Activated naive CD4-positive, alpha-beta T cell treated with anti-CD3 and anti-CD28 coated beads, Interleukin-2, amount 50 U/mL, for 16 hours (primary cell): ENCODE measurements at regions not wholly inside any gene's neighbourhood (a gene's known extent, or its start where the extent isn't known, plus 50 kb on each side); places are given as distances from the start of the nearest gene placed in this dataset.
"Not testable (repeated sequence)": the region's sequence is repeated elsewhere in the genome, so short reads cannot be mapped to it uniquely, and the experiment has no call there.

Experiments
- DNase-seq: peaks from one replicate; pipeline ENCODE4 v3.0.0-alpha.2; 2020

DNA sequence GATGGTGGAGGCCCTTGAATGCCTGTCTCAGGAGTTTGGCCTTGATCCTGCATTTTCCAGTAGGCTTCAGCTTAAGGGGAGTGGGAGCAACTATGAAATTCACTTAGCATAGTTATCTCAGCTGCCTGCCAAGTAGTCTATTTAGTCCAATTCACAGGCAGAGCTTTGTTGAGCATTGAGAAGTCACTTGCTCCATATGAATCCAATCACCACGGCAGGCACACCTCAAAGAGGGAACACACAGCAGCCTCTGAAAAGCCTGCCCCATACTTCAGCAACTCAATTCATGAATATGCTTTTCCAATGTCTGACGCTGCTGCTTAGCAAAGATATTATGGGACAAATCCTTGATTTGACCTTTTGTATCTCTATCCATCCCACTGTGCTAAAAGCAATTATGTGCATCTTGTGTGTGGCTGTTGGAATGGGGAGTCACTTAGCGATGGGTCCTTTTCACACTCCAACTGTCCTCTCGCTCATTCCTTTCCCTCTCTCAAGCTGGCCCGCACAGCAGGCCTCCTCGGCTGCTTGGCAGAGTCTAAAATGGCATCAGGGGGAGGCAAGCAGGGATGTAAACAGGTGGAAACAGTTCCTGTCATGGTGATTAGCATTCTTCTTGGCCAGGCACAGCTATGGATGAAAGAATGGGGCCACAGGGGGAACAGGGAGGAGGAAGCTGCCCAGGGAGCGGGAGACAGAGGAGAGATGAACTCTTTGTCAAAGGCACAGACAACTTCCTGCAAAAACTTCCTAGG, 56.0 kb upstream of the LRPPRC start:
- no peak for DNase-seq

DNA sequence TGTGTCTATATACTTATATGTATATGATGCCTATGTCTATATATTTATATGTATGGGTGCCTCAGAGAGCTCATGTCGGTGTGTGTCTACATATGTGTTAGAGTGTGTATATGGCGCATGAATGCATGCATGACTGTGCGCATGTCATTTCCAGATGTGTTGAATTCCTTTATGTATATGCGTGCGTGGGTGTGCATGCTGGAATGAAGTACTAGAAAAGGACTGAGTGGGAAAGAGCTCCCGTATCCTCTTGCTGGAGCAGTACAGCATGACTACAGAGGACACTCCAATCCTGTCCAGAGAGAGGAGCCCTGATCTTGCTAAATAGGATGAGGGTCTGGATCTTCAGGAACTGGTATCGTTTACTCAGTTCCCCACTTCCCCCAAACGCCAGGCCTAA, 56.8 kb upstream of the LRPPRC start:
- no peak for DNase-seq

DNA sequence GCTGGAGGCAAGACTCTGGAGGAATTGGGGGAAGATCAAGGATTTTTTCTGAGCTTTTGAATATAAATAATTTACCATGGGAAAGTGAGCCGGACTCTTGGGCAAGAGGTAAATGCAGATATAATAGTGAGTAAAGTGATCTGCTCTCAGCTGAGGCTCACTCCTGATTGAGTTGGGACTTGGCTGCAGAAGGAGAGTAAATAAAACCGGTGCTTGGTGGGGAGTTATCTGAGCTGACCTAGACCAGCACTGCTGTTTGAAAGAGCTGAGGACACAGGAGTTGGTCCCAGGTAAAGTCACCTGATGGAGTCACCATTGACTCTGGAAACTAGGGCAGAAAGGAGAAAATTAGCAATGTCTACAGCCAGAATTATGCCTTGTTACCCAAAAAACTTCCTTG, 57.3 kb upstream of the LRPPRC start:
- DNase-seq: no peak

DNA sequence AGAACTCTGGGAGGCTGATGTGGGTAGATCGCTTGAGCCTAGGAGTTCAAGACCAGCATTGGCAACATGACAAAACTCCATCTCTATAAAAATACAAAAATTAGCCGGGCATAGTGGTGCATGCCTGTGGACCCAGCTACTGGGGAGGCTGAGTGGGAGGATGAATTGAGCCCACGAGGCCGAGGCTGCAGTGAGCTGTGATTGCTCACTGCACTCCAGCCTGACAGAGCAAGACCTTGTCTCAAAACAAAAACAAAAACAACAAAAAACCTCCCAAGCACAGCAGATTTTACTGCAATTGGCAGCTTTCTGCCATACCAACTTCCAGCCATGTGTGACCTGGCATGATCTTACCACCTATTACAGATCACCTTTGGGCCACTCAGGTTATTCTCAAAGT, 57.7 kb upstream of the LRPPRC start:
- no peak for DNase-seq

DNA sequence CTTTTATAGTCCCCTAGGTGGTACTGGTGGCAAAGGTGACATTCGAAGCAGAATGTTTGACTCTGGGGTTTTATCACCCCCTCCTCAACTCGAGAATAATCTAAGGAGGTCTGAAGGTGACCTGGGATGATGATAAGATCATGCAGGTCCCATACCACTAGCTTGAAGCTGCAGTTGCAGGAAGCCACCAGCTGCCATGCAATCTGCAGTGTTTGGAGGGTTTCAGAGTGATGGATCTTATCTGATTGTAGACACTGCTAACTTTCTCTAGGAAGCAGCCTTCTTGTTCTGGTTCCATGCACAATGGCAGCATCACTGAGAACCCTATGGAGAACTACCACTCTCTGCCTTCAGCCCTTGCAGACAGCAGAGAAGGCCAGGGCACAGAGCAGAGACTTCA, 59.4 kb upstream of the LRPPRC start:
- DNase-seq: no peak

DNA sequence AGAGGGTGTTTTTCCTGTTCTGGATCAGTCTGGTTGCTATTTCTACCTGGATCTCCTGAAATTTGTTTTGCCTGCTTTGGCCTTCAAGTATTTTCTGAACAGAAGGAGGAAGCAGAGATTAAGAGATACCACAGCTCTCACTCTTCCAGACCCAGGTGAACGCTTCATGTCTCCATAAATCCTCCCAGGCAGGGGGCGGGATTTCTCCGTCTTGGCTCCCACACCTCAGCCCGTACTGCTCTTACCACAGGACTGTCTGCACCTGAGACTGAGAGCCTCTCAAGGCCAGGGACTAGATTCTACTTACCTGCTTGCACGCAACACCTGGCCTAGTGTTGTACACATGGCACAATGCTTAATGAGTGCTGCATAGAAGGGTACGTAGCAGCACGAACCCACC, 59.9 kb upstream of the LRPPRC start:
- no peak for DNase-seq

DNA sequence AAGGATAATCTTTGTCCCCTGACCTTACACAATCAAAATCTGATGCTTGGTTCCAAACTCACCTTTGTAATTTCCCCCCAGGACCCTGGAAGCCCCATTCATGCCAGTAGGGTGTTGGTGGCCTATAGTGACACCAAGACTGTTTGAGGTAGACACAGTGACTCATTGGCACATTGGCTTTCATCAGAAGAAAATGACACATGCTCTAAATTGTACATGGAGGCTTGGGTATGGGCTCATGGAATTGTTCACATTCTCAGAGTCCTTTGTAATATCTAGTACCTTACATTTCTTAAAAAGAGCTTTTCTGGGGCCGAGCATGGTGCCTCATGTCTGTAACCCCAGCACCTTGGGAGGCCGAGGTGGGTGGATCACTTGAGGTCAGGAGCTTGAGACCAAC, 61.2 kb upstream of the LRPPRC start:
- no peak for DNase-seq

DNA sequence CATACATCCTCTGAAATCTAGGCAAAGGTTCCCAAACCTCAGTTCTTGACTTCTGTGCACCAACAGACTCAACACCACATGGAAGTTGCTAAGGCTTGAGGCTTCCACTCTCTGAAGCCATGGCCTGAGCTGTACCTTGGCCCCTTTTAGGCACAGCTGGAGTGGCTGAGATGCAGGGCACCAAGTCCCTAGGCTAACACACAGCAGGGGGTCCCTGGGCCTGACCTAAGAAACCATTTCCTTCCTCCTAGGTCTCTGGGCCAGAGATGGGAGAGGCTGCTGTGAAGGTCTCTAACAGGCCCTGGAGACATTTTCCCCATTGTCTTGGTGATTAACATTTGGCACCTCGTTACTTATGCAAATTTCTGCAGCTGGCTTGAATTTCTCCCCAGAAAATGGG, 64.5 kb upstream of the LRPPRC start:
- not testable (repeated sequence) for DNase-seq

DNA sequence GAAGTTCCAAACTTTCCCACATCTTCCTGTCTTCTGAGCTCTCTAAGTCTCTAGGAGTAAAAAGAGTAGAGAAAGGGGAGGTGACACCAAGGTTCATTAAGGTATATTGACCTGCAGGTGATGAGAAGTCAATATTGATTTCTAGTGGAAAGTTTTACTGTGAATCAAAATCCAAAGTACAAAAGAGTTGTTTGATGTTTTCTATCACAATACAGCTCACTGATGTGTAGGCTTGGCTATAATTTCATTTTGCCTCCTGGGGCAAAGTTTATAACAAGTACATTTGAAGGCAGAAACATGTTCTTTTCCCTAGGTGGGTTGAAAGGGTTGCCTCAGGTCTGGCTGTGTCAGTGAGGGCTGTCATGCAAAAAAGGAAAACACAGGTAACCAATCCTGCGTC, 65.2 kb upstream of the LRPPRC start:
- DNase-seq: no peak

DNA sequence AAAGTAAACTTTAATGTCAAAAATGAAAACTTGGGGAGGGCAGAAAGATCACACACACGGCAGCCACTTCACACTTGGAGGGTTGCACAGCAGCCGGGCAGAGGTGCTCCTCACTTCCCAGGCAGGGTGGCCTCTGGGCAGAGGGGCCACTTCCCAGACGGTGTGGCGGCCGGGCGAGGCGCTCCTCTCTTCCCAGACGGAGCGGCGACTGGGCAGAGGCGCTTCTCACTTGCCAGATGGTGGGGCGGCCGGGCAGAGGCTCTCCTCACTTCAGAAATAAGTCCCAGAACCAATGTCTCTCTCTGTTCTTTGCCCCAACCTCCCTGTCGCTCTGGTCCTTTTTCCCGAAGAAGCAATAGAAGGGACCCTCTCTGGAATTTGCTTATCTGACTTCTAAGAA, 65.7 kb upstream of the LRPPRC start:
- no peak for DNase-seq

DNA sequence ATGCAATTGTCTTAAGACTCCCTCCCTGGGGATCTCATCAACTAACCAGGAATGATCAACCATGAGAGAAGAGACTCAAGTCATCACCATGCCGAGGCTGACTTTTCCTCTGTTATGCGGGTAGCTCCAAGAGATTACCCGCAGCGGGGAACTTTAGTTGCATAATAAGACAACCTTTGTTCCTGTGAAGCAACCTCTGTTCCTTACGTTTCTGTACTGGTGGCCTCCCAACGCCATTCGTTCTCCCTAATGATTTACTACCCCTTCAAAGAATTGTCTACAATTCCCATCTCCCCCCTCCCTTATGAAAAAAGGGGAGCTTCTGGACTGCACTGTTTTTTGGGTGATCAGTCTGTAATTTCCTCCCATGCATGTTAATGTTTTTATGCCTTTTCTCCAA, 66.1 kb upstream of the LRPPRC start:
- DNase-seq: no peak

DNA sequence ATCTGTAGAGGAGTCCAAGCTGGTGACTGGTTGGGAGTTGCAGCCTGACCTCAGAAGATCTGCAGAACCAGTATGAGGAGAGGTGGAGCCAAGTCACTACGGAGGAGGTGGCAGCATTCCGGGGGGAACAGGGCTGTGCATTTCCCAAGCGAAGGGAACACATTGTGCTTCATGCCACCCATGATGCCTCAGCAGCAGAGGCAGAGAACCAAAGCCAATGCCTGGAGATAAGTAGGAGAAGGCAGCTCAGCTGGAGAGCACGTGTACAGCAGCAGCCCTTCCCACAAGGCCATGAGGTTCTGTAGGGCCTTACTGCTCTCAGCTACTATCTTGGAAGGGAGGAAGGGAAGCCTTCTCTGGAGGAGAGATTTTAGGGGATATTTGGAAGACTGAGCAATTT, 67.2 kb upstream of the LRPPRC start:
- DNase-seq: no peak

DNA sequence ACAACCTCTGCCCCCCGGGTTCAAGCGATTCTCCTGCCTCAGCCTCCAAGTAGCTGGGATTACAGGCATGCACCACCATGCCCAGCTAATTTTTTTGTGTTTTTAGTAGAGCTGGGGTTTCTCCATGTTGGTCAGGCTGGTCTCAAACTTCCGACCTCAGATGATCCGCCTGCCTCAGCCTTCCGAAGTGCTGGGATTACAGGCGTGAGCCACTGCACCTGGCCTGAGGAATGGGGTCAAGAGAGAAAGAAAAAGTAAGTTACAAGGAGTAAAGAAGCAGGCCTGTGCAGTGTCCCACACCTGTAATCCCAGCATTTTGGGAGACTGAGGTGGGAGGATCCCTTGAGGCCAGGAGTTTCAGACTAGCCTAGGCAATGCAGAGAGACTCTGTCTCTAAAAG, 68.5 kb upstream of the LRPPRC start:
- not testable (repeated sequence) for DNase-seq

DNA sequence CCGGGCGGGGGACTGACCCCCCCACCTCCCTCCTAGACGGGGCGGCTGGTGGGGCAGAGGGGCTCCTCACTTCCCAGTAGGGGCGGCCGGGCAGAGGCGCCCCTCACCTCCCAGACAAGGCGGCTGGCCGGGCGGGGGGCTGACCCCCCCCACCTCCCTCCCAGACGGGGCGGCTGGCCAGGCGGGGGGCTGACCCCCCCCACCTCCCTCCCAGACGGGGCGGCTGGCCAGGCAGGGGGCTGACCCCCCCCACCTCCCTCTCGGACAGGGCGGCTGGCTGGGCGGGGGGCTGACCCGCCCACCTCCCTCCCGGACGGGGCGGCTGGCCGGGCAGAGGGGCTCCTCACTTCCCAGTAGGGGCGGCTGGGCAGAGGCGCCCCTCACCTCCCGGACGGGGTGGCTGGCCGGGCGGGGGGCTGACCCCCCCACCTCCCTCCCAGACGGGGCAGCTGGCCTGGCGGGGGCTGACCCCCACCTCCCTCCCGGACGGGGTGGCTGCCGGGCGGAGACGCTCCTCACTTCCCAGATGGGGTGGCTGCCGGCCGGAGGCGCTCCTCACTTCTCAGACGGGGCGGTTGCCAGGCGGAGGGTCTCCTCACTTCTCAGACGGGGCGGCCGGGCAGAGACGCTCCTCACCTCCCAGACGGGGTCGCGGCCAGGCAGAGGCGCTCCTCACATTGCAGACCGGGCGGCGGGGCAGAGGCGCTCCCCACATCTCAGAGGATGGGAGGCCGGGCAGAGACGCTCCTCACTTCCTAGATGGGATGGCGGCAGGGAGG, 71.4 kb upstream of the LRPPRC start:
- DNase-seq: not testable (repeated sequence)

DNA sequence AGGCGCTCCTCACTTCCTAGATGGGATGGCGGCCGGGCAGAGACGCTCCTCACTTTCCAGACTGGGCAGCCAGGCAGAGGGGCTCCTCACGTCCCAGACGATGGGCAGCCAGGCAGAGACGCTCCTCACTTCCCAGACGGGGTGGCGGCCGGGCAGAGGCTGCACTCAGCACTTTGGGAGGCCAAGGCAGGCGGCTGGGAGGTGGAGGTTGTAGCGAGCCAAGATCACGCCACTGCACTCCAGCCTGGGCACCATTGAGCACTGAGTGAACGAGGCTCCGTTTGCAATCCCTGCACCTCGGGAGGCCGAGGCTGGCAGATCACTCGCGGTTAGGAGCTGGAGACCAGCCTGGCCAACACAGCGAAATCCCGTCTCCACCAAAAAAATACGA, 72.0 kb upstream of the LRPPRC start:
- DNase-seq: not testable (repeated sequence)

DNA sequence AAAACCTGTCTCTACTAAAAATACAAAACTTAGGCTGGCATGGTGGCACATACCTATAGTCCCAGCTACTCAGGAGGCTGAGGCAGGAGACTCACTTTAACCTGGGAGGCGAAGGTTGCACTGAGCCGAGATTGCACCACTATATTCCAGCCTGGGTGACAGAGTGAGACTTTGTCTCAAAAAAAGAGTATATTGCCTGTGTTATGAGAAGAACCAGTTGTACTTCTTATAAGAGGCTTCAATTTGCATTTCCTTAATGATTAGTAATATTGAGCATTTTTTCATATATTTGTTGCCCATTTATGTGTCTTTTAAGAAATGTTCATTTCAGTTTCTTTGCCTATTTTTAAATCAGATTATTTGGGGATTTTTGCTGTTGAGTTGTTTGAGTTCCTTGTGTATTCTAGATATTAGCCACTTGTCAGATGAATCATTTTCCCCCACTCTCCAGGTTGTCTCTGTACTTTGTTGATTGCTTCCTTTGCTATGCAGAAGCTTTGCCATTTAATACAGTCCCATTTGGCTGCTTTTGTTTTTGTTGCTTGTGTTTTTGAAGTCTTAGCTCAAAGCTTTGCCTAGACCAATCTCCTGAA, 75.8 kb upstream of the LRPPRC start:
- DNase-seq: no peak

DNA sequence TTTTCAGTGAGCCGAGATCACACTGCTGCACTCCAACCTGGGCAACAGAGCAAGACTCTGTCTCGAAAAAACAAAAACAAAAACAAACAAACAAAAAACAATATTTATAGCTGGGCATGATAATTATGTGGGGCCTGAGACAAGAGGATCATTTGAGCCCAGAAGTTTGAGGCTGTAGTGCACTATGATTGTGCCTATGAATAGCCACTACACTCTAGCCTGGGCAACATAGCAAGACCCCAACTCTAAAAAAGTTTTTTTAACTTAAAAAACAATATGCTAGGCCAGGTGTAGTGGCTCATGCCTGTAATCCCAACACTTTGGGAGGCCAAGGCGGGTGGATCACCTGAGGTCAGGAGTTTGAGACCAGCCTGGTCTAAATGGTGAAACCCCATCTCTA, 77.9 kb upstream of the LRPPRC start:
- not testable (repeated sequence) for DNase-seq

DNA sequence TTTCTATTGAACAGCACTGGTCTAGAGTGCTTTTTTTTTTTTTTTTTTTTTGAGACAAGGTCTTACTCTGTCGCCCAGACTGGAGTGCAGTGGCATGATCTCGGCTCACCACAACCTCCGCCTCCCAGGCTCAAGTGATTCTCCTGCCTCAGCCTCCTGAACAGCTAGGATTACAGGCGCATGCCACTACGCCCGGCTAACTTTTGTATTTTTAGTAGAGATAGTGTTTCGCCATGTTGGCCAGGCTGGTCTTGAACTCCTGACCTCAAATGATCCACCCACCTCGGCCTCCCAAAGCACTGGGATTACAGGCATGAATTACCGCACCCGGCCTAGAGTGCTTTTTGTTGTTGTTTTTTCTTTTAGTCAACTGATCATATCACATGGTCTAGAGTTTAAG, 79.0 kb upstream of the LRPPRC start:
- not testable (repeated sequence) for DNase-seq

DNA sequence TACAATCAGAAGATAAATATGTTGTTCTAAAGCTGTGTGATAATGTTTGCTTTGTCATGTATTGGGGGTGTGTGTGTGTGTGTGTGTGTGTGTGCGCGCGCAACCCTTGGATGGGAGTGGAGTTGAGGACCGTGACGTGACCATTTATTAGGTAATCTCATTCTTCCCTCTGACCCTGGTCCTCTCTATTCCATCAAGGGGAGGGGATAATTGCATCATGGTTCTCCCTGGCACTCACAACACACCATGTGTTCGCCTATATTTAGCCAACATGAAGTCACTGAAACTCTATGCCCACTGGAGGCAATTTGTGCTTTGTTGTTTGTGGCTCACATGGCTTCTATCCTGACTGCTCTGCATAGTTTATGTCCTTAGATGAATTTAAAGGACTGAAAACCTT, 79.8 kb upstream of the LRPPRC start:
- no peak for DNase-seq

DNA sequence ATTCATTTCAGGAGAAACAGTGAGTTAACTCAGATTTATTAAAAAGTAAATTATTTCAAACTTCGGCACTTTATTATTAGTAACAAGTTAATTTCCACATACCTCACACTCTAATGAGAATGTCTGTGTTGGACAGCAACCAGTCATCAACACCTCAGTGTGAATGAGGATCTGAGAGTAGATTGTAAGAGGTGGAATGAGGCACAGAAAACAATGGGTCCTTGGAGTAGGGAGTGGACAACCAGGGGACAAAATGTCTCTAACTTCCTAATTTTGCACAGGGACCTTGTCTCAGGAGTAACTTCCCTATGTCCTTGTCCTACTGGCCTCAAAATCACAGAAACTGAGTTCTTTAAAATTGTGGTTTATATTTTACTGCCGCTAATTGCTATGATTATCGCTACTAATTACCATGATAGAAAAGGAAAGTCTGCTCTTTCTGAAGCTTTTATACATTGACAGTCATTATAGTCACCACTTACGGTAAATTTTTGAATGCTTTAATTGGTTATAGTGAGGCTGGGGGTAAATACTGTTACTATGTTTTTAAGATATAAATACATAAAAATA, 82.2 kb upstream of the LRPPRC start:
- no peak for DNase-seq

DNA sequence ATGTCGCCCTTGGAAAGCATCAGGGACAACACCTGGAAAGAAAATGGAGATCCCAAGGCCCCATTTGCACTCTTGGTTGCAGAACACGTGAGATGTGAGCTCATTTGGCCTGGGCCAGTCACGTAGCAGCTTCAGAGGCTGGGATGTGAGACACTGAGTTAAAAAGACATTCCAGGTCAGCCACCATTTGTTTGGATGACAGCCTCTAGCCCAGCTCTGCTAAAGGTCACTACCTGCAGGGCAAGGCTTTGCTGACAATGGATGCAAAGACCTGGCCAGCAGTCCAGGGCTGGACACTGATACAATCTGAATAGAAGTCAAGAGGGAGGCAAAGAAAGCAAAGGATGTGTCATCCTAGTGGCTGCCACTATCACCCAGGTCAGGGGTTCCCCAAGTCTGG, 83.9 kb upstream of the LRPPRC start:
- DNase-seq: no peak

DNA sequence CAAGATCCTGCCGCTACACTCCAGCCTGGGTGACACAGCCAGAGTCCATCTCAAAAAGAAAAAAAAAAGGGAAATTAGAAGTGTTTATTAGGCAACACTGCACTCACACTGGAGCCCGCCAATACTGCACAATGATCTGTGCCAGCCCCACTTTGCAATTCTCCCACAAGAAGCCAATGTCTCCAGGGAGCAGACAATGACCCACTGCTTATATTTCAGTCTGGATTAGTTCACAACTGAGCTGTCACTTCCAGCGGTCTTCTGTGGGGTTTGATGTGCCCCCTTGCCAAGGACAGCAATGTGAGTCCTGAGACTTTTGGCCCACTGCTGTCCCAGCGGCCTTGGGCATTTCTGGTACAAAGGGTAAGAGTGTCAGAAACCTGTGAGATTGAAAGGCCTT, 85.6 kb upstream of the PPM1B start:
- no peak for DNase-seq

DNA sequence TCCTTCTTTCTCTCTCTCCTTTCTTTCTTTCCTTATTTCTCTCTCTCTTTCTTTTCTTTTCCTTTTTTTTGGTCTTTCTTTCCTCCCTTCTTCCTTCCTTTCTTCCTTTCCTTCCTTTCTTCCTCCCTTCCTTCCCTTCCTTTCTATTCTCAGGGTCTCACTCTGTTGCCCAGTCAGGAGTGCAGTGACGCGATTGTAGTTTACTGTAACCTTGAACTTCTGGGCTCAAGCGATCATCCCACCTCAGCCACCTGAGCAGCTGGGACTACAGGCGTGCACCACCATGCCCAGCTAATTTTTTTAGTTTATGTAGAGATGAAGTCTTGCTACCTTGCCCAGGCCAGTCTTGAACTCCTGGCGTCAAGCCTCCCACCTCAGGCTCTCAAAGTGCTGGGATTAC, 83.8 kb upstream of the PPM1B start:
- no peak for DNase-seq

DNA sequence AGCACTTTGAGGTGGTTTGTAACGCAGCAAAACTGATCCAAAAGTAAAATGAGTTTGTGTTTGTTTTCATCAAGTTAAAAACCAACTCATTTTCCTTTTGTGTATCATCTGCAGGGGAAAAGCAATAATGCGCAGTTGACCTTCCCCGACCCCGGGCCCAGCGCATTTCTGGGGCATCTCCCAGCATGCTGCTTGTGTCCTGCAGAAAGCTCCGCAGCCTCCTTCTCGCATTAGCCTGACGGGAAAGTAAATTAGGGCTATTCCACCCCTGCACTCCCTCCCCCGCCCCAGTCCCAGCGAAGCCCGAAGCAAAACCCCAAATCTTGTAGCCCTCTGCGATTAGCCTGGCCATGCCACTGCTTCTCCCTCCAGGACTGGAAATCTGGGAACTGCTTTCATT, 82.0 kb upstream of the PPM1B start:
- no peak for DNase-seq
